HUES48 (cell line): ENCODE measurements at regions not wholly inside any gene's neighbourhood (a gene's known extent, or its start where the extent isn't known, plus 50 kb on each side); places are given as distances from the start of the nearest gene placed in this dataset.

ENCODE experiments used
- H3K27ac ChIP-seq: one replicate; pipeline ENCODE4 v1.7.0; 2013; ENCODE audit warnings: low read depth, low read length, inconsistent platforms
- H3K27me3 ChIP-seq: 2 replicates; pipeline ENCODE4 v1.6.1; 2013; ENCODE audit warnings: mild to moderate bottlenecking, low read length; ENCODE audit not compliant: control insufficient read depth, insufficient read depth
- H3K36me3 ChIP-seq: 2 replicates; pipeline ENCODE4 v1.6.1; 2013; ENCODE audit warnings: low read length; ENCODE audit not compliant: control insufficient read depth, insufficient read depth
- H3K4me1 ChIP-seq: 2 replicates; pipeline ENCODE4 v1.6.1; 2013; ENCODE audit warnings: mild to moderate bottlenecking, low read length; ENCODE audit not compliant: control insufficient read depth, insufficient read depth
- H3K4me3 ChIP-seq: 2 replicates; pipeline ENCODE4 v1.5.1; 2013; ENCODE audit warnings: mild to moderate bottlenecking, low read depth, low read length
- H3K9ac ChIP-seq: 2 replicates; pipeline ENCODE4 v1.6.1; 2013; ENCODE audit warnings: mild to moderate bottlenecking, low read depth, low read length, moderate library complexity
- H3K9me3 ChIP-seq: 2 replicates; pipeline ENCODE4 v1.6.1; 2013; ENCODE audit warnings: low read length; ENCODE audit not compliant: control insufficient read depth, insufficient read depth

DNA sequence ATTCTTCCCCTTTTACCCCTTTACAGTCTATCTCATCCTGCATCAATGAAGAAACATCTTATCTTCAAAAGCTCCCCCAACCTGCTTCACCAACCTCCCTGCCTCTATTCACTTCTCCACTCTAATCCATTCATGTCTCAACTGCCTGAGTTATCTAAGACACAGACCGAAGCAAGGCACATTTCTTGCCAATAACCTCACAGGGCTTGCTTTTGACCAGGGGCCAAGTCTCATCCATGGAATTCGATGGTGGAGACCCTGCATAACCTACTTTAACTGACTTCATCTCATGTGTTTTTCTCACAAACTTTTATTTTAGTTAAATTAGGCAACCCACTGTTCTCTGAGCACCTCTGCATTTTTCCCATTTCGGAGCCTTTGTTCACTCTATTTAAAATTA, 69.7 kb downstream of the MYCN start:
- Histone ChIP-seq H3K27me3 (peaks cover 7% of the 10 kb centered on the region; the same call in 1 of the 2 replicates), H3K36me3 (no peaks in the 10 kb centered on the region), H3K4me3 (no peak overlapping the region), H3K4me1 (peaks cover 22% of the 10 kb centered on the region), H3K27ac (no peak overlapping the region), H3K9me3 (no peaks in the 10 kb centered on the region), H3K9ac (no peak overlapping the region)

DNA sequence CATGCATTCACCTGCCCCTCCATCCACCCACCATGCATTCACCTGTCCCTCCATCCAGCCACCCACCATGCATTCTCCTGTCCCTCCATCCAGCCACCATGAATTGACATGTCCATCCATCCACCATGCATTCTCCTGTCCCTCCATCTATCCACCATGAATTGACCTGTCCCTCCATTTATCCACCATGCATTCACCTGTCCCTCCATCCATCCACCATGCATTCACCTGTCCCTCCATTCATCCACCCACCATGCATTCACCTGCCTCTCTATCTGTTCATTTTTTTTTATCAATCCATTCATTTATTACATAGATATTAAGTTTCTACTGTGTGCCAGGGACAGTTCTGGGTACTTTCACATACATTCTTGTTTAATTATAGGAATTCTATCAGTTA, 69.2 kb downstream of the MYCN start:
- Histone ChIP-seq H3K4me1 (peaks cover 20% of the 10 kb centered on the region), H3K27me3 (peaks cover 7% of the 10 kb centered on the region; the same call in 1 of the 2 replicates), H3K9me3 (no peaks in the 10 kb centered on the region), H3K9ac (no peak overlapping the region), H3K27ac (no peak overlapping the region), H3K36me3 (no peaks in the 10 kb centered on the region), H3K4me3 (no peak overlapping the region)

DNA sequence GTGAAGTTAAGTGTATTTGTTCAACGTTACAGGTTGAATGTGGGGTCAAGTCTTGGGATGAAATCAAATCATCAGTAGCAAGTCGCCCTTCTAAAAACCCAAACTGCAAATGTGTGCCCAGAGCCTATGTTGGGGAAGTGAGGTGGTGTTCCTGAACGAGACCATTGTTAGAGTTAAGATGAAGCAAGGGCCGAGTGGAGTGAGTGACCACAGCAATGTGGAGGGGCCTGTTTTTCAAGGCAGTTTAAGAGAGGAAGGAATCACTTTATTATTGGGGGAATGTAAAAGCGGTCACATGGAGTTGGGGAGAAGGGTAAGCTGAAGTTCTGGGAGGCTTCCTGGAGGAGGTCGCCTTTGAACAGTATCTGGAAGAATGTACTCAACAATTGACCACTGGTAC, 68.5 kb downstream of the MYCN start:
- Histone ChIP-seq H3K27ac (no peak overlapping the region), H3K27me3 (peaks cover 7% of the 10 kb centered on the region; the same call in 1 of the 2 replicates), H3K9ac (no peak overlapping the region), H3K9me3 (no peaks in the 10 kb centered on the region), H3K36me3 (no peaks in the 10 kb centered on the region), H3K4me1 (peaks cover 19% of the 10 kb centered on the region), H3K4me3 (no peak overlapping the region)

DNA sequence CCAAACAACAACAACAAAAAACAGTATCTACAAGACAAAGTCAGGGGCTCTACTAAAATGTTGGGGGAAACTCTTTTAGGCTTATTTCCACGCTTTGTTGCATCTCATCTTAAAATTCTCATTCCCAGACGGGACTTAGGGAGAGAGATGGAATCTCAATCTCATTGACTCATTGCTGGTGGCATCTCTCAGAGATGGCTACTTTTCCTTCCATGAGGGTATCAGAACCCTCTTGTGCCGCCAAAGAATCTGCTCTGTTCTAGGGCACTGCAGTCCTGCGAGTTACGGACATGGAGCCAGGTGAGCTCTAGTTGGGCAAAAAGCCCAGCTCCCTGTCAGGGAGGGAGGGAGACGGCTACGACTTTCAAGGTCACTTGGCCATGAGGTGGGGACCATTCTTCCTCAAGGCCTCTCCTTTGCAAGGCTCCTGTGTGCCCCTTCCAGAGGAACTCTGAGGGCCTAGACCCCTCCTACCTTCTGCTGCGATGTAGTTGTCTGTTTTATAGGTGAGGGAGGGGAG, 68.0 kb downstream of the MYCN start:
- Histone ChIP-seq H3K4me3 (no peak overlapping the region), H3K9ac (no peak overlapping the region), H3K27ac (no peak overlapping the region), H3K9me3 (no peaks in the 10 kb centered on the region), H3K27me3 (peaks cover 4% of the 10 kb centered on the region; the same call in 1 of the 2 replicates), H3K36me3 (no peaks in the 10 kb centered on the region), H3K4me1 (peaks cover 15% of the 10 kb centered on the region)

DNA sequence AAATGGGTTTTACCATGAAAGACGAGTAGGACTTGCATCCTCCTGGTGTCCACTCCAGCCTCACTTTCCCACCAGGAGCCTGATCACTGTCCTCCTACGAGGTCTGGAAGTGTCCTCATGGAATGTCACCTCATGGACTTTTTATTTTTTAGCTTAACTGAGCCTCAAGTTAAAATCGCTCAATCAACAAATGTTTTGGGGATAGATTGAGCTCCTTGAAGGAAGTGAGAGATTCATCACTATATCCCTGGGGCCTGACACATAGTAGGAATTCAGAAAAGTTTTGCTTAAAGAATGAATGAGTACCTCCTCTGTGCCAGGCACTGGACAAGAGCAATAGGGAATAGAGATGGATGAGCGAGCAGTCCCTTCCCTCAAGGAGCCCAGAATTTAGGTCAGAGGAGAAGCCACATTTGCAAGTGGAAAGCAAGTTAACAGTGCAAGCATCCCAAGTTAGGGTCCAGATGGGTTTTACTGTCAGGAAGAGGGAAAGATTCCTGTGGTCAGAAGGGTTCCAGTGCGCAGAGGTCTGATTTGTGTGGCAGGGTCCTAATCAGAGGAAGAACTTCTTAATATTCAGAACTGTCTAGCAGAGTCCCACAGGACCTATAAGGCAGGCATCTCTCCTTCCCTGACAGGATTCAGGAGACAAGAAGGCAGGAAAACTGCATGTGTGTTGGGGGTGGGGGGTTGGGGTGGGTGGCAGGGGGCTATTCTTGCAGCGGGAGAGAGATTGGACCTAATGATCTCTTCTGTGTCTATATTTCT, 67.0 kb downstream of the MYCN start:
- Histone ChIP-seq H3K4me3 (no peak overlapping the region), H3K27ac (no peak overlapping the region), H3K9me3 (no peaks in the 10 kb centered on the region), H3K4me1 (peaks cover 6% of the 10 kb centered on the region), H3K9ac (no peak overlapping the region), H3K27me3 (0 out of 2 replicates have a peak, but pooled peaks cover 3% of the 10 kb centered on the region), H3K36me3 (no peaks in the 10 kb centered on the region)

DNA sequence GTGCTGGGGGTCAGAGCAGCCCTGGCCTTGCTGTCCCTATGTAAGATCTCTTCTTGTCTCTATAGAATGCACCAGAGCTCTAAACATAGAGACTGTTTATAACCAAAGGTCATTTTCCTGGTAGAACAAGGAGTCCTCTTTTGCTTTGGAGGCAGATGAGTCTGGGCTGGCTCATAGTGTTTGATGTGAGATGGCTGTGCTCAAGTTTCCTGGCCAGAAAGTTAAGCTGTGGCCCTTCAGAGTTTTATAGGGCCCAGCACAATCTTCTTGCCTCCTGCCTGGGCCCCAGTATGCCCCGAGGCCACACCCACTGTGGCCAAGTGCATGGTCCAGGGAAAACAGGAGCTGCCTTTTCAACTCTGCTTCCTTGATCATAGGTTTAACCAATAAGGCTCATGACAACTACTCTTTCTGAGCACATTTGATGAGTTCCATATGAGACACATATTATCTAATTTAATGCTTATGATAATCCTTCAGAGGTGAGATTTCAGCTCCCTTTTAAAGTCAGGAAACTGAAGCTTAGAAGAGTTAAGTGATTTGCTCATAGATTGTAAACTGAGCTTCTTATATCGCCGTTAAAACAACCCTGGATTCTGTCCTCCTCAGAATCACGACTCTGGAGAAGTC, 66.3 kb downstream of the MYCN start:
- Histone ChIP-seq H3K36me3 (no peaks in the 10 kb centered on the region), H3K9me3 (no peaks in the 10 kb centered on the region), H3K27me3 (0 out of 2 replicates have a peak, but pooled peaks cover under 1% of the 10 kb centered on the region), H3K27ac (no peak overlapping the region), H3K9ac (no peak overlapping the region), H3K4me1 (0 out of 2 replicates have a peak, but pooled peaks cover under 1% of the 10 kb centered on the region), H3K4me3 (no peak overlapping the region)

DNA sequence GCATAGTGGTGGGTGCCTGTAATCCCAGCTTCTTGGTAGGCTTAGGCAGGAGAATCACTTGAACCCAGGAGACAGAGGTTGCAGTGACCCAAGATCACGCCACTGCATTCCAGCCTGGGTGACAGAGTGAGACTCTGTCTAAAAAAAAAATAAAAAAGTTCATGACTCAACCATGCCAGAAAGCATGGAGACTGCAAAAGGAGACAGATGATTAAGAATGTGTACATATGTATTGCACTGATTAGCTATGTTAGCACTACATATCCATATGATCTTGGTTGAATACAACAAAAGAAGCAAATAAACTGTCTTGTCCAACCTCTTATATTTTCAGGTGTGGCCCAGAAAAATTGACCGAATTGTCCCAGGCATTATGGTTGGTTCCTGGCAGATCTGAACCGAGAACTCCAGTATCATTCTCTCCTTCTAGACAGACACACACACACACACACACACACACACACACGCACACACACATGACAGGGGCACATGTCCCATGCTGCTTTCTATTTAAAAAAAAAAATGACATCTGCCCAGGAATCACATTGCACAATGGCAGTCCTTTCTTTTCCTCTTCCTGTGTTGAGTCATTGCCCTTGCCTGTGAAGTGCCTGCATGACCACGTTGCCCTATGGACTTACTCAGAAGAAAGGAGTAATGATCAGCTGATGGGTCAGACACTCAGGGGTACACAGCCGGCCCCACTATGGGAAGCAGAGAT, 65.6 kb downstream of the MYCN start:
- H3K27me3 ChIP-seq, result no peaks in the 10 kb centered on the region
- H3K4me3 ChIP-seq, result no peak overlapping the region
- no peak overlapping the region for H3K27ac ChIP-seq
- no peak overlapping the region for H3K9ac ChIP-seq
- no peaks in the 10 kb centered on the region for H3K36me3 ChIP-seq
- H3K9me3 ChIP-seq, result no peaks in the 10 kb centered on the region
- H3K4me1 ChIP-seq, result no peaks in the 10 kb centered on the region

DNA sequence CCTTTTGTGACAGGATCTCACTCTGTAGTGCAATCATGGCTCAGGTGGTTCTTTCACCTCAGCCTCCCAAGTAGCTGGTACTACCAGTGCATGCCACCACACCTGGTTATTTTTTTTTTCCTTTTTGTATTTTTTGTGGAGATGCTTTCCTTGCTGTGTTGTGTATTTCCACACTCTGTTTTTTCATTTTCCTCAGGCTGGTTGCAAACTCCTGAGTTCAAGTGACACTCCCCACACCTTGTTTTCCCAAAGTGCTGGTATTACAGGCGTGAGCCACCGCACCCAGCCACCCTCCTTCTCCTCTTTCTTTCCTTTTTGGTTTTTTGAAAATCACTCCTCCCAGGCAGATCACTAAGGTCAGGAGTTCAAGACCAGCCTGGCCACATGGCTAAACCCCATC, 65.0 kb downstream of the MYCN start:
- Histone ChIP-seq H3K4me3 (no peak overlapping the region), H3K27ac (no peak overlapping the region), H3K9ac (no peak overlapping the region), H3K36me3 (no peaks in the 10 kb centered on the region), H3K9me3 (no peaks in the 10 kb centered on the region), H3K4me1 (no peaks in the 10 kb centered on the region), H3K27me3 (no peaks in the 10 kb centered on the region)

DNA sequence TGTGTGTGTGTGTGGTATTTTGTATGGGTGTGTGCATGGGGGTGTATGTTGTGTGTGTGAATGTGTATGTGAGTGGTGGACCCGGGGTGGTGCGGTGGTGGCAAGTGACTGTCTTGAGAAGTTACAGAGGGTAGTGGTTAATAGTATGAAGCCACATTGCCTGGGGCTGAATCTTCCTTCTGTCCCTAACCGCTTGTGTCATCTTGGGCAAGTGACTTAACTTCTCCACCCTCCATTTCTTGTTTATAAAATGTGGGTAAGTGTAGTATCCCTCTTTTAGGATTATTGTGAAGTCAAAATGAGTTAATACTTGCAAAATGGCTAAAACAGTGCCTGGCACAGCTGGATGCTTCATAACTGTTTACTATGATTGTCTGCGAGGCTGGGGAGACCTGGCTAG, 63.5 kb downstream of the MYCN start:
- Histone ChIP-seq H3K36me3 (no peaks in the 10 kb centered on the region), H3K4me3 (no peak overlapping the region), H3K27ac (no peak overlapping the region), H3K27me3 (no peaks in the 10 kb centered on the region), H3K9me3 (no peaks in the 10 kb centered on the region), H3K9ac (no peak overlapping the region), H3K4me1 (no peaks in the 10 kb centered on the region)

DNA sequence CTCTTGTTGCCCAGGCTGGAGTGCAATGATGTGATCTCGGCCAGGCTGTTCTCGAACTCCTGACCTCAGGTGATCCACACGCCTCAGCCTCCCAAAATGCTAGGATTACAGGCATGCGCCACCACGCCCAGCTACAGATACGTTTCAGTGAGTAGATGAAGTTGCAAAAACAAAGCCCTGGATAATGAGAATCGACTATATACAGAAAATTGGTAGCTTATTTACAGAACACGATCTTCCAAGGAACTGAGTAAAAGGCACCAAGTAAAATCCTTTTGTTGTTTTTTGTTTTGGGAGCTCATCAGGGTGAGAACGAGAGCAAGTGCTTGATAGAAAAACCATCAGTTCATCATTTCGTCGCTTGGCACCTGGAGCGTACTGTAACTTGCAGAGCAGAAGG, 62.8 kb downstream of the MYCN start:
- H3K4me1 ChIP-seq, result no peaks in the 10 kb centered on the region
- H3K36me3 ChIP-seq, result no peaks in the 10 kb centered on the region
- no peak overlapping the region for H3K27ac ChIP-seq
- no peak overlapping the region for H3K9ac ChIP-seq
- H3K4me3 ChIP-seq, result no peak overlapping the region
- no peaks in the 10 kb centered on the region for H3K27me3 ChIP-seq
- no peaks in the 10 kb centered on the region for H3K9me3 ChIP-seq

DNA sequence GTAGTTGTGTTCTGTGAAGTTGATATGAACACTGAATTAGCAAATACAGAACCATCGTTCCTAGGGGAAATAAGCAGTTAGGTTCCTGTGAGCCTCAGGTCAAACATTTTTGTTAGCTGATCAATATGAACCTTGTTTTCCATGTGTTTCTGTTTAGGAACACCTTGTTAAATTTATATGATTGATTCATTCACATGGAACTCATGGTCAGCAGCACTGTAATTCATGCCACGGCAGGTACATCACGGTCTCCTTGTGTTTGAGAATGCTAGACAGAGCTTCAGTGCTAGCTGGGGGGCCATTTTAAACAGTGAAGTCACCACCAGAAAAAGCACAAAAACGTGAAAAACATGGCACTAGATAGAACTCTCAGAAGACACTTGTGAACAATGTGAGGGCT, 62.2 kb downstream of the MYCN start:
- Histone ChIP-seq H3K9ac (no peak overlapping the region), H3K9me3 (no peaks in the 10 kb centered on the region), H3K27me3 (no peaks in the 10 kb centered on the region), H3K4me1 (no peaks in the 10 kb centered on the region), H3K27ac (no peak overlapping the region), H3K4me3 (no peak overlapping the region), H3K36me3 (no peaks in the 10 kb centered on the region)
